Right cardiac atrium (tissue), 5 donors: ENCODE measurements at regions not wholly inside any gene's neighbourhood (a gene's known extent, or its start where the extent isn't known, plus 50 kb on each side); places are given as distances from the start of the nearest gene placed in this dataset.

Experiments
- ATAC-seq, 2 donors: fragments of 200-7000 bp; cut with Tn5 transposase; one replicate each; pipeline versions ENCODE4 v1.8.0 to v1.9.1; 2020; ENCODE audit warnings: moderate library complexity in 2 of 2, mild to moderate bottlenecking in 1 of 2
- DNase-seq, 3 donors: peaks; one replicate each; pipeline ENCODE4 v3.0.0-alpha.2; 2020
- H3K27ac ChIP-seq: one replicate; pipeline ENCODE4 v1.5.1; 2013; ENCODE audit warnings: mild to moderate bottlenecking, low read length, control low read depth, moderate library complexity
- H3K27me3 ChIP-seq: one replicate; pipeline ENCODE4 v1.6.1; 2013; ENCODE audit not compliant: control insufficient read depth, insufficient read depth
- H3K4me1 ChIP-seq: one replicate; pipeline ENCODE4 v1.6.1; 2013; ENCODE audit warnings: low read length; ENCODE audit not compliant: control insufficient read depth, insufficient read depth
- H3K4me3 ChIP-seq: one replicate; pipeline ENCODE4 v1.5.1; 2013; ENCODE audit warnings: low read length, control low read depth
- H3K9me3 ChIP-seq: one replicate; pipeline ENCODE4 v1.6.1; 2013; ENCODE audit warnings: low read length; ENCODE audit not compliant: control insufficient read depth
- WGBS: extraction: QIAGEN DNeasy Blood & Tissue Kit; methylation state at CpG from one replicate; pipeline ENCODE4 v1.1.7; 2013; 5-methylcytosine and 5-hydroxymethylcytosine counted together
- intact Hi-C, 4 donors: fragments of 100-400 bp; cut with DNase I; formaldehyde crosslinking; loops; one replicate each; pipeline versions ENCODE4 v1.11.0 to v1.14.0; 2022 to 2023
- donor health status: healthy with polysubstance abuse.
- donor health status: DM: no; HTN: yes; CAD: no.
- donor health status: DM: no; HTN: no; CAD: no.
- donor health status: DM: no; HTN: yes; CAD: no; lungs with severe emphysema.
- donor health status: DM: yes; HTN: yes; CAD: no.

GRCh38 chr18:47333926-47334635, 82.6 kb upstream of the SKOR2 start:
- Histone ChIP-seq H3K4me3 (no peak overlapping the region), H3K4me1 (no peaks in the 10 kb centered on the region), H3K27me3 (no peaks in the 10 kb centered on the region), H3K9me3 (no peaks in the 10 kb centered on the region), H3K27ac (no peak overlapping the region)
- no peak for ATAC-seq
- 66% methylated on average over 12 of the region's 12 CpGs for WGBS
- intact Hi-C loops = no loop called here
- DNase-seq = no peak

GRCh38 chr18:47331641-47332040, 80.2 kb upstream of the SKOR2 start:
- H3K27ac ChIP-seq = no peak overlapping the region
- H3K4me3 ChIP-seq = no peak overlapping the region
- no peak for DNase-seq
- 44% methylated on average over 1 of the region's 1 CpG for WGBS
- H3K27me3 ChIP-seq = no peaks in the 10 kb centered on the region
- no peaks in the 10 kb centered on the region for H3K9me3 ChIP-seq
- intact Hi-C loops = no loop called here
- no peak for ATAC-seq
- H3K4me1 ChIP-seq = no peaks in the 10 kb centered on the region

- DNase-seq = no peak
- intact Hi-C loops = no loop called here
- Histone ChIP-seq H3K27ac (no peak overlapping the region), H3K4me1 (no peaks in the 10 kb centered on the region), H3K9me3 (no peaks in the 10 kb centered on the region), H3K27me3 (no peaks in the 10 kb centered on the region), H3K4me3 (no peak overlapping the region)
- 81% methylated on average over 7 of the region's 7 CpGs for WGBS
- ATAC-seq = no peak
These were observed 79.6 kb upstream of the SKOR2 start for GRCh38 chr18:47331026-47331425.

- intact Hi-C loops = no loop called here
- Histone ChIP-seq H3K27me3 (peaks cover 2% of the 10 kb centered on the region), H3K4me1 (no peaks in the 10 kb centered on the region), H3K9me3 (no peaks in the 10 kb centered on the region), H3K4me3 (no peak overlapping the region), H3K27ac (no peak overlapping the region)
- ATAC-seq = no peak
- WGBS = 66% methylated on average over 3 of the region's 3 CpGs
- no peak for DNase-seq
These were observed 71.7 kb upstream of the SKOR2 start for GRCh38 chr18:47323158-47323557.

- Histone ChIP-seq H3K4me3 (no peak overlapping the region), H3K27me3 (peaks cover 2% of the 10 kb centered on the region), H3K27ac (no peak overlapping the region), H3K9me3 (no peaks in the 10 kb centered on the region), H3K4me1 (no peaks in the 10 kb centered on the region)
- no peak for ATAC-seq
- WGBS = 93% methylated on average over 3 of the region's 3 CpGs
- no peak for DNase-seq
- intact Hi-C loops = no loop called here
These were observed 70.4 kb upstream of the SKOR2 start for GRCh38 chr18:47321815-47322214.

- Histone ChIP-seq H3K4me3 (no peak overlapping the region), H3K9me3 (no peaks in the 10 kb centered on the region), H3K27me3 (peaks cover 2% of the 10 kb centered on the region), H3K4me1 (no peaks in the 10 kb centered on the region), H3K27ac (no peak overlapping the region)
- intact Hi-C loops = no loop called here
- DNase-seq (no peak), ATAC-seq (no peak)
- WGBS = 86% methylated on average over 1 of the region's 1 CpG
These were observed 66.5 kb upstream of the SKOR2 start for GRCh38 chr18:47317824-47318508.

GRCh38 chr18:47316924-47317323, 65.5 kb upstream of the SKOR2 start:
- 87% methylated on average over 4 of the region's 4 CpGs for WGBS
- H3K4me3 ChIP-seq = no peak overlapping the region

GRCh38 chr18:47313901-47314300, 62.4 kb upstream of the SKOR2 start:
- Histone ChIP-seq H3K27ac (no peak overlapping the region), H3K27me3 (peaks cover 1% of the 10 kb centered on the region), H3K4me1 (no peaks in the 10 kb centered on the region), H3K9me3 (no peaks in the 10 kb centered on the region), H3K4me3 (no peak overlapping the region)
- WGBS = 56% methylated on average over 4 of the region's 4 CpGs
- ATAC-seq = no peak
- intact Hi-C loops = no loop called here
- no peak for DNase-seq

More at GRCh38 chr18:47316924-47317323, 65.5 kb upstream of the SKOR2 start:
- Histone ChIP-seq H3K4me1 (no peaks in the 10 kb centered on the region), H3K9me3 (no peaks in the 10 kb centered on the region), H3K27me3 (peaks cover 2% of the 10 kb centered on the region), H3K27ac (no peak overlapping the region)
- ATAC-seq (no peak), DNase-seq (no peak)
- intact Hi-C loops = no loop called here

- intact Hi-C loops = no loop called here
- no peaks in the 10 kb centered on the region for H3K4me1 ChIP-seq
- no peaks in the 10 kb centered on the region for H3K27me3 ChIP-seq
- H3K27ac ChIP-seq = no peak overlapping the region
- DNase-seq (no peak), ATAC-seq (no peak)
- H3K9me3 ChIP-seq = no peaks in the 10 kb centered on the region
- 89% methylated on average over 2 of the region's 2 CpGs for WGBS
- H3K4me3 ChIP-seq = no peak overlapping the region
These were observed 60.1 kb upstream of the SKOR2 start for GRCh38 chr18:47311585-47311984.
